PC-3 (cell line): ENCODE measurements at regions not wholly inside any gene's neighbourhood (a gene's known extent, or its start where the extent isn't known, plus 50 kb on each side); places are given as distances from the start of the nearest gene placed in this dataset.

ENCODE experiments used
- ATAC-seq: fragments of 200-7000 bp; cut with Tn5 transposase; 2 replicates; pipeline ENCODE4 v1.9.1; 2020; ENCODE audit warnings: mild to moderate bottlenecking, moderate library complexity
- BruUV-seq: library from RNA; stranded (reverse); fragments of 400-500 nt; replicated peaks from 2 replicates; lab custom pipeline; 2021; lab: Mats Ljungman, UMichigan
- CTCF ChIA-PET: fragments of 300-600 bp; sonication (Branson Sonifier 250); formaldehyde crosslinking; loops from one replicate; lab custom pipeline; 2022; ENCODE audit warnings: antibody characterized with exemption; lab: Charles Lee
- POLR2A ChIA-PET: fragments of 300-600 bp; sonication (Branson Sonifier 250); formaldehyde crosslinking; loops from one replicate; lab custom pipeline; 2022; ENCODE audit warnings: antibody characterized with exemption; ENCODE audit not compliant: unreplicated experiment; lab: Charles Lee
- DNase-seq: peaks from one replicate; pipeline ENCODE4 v3.0.0-alpha.2; 2015
- H2AFZ ChIP-seq: fragments of 300-600 bp; sonication (generic); 2 replicates; pipeline ENCODE4 v1.6.0; 2016; ENCODE audit warnings: antibody characterized with exemption, low read length
- H3F3A ChIP-seq: fragments of 300-600 bp; sonication (generic); one replicate; pipeline ENCODE4 v1.6.0; 2017; ENCODE audit warnings: antibody characterized with exemption, low read length, control low read depth, mild to moderate bottlenecking; ENCODE audit not compliant: unreplicated experiment
- H3K27ac ChIP-seq: fragments of 300-600 bp; sonication (generic); 2 replicates; pipeline ENCODE4 v1.5.1; 2016; ENCODE audit warnings: mild to moderate bottlenecking, low read length
- H3K27me3 ChIP-seq: fragments of 300-600 bp; sonication (generic); 2 replicates; pipeline ENCODE4 v1.6.1; 2016; ENCODE audit warnings: low read length, mixed read lengths
- H3K36me3 ChIP-seq: fragments of 300-600 bp; sonication (generic); 2 replicates; pipeline ENCODE4 v1.6.1; 2016; ENCODE audit warnings: low read depth, mixed run types, low read length, mixed read lengths
- H3K4me1 ChIP-seq: fragments of 300-600 bp; sonication (generic); 2 replicates; pipeline ENCODE4 v1.5.1; 2016; ENCODE audit warnings: low read length; ENCODE audit not compliant: insufficient read depth
- H3K4me2 ChIP-seq: fragments of 300-600 bp; sonication (generic); 2 replicates; pipeline ENCODE4 v1.6.0; 2016; ENCODE audit warnings: low read length
- H3K4me3 ChIP-seq: fragments of 300-600 bp; sonication (generic); 2 replicates; pipeline ENCODE4 v1.5.1; 2016; ENCODE audit warnings: mild to moderate bottlenecking, low read length, mixed read lengths
- H3K79me2 ChIP-seq: fragments of 300-600 bp; sonication (generic); 2 replicates; pipeline ENCODE4 v1.6.1; 2017; ENCODE audit warnings: low read length, mixed read lengths
- H3K9ac ChIP-seq: fragments of 300-600 bp; sonication (generic); 2 replicates; pipeline ENCODE4 v1.6.0; 2016; ENCODE audit warnings: mild to moderate bottlenecking, low read length
- H3K9me2 ChIP-seq: fragments of 300-600 bp; sonication (generic); replicated peaks from 2 replicates; pipeline ENCODE4 v1.6.1; 2016; ENCODE audit warnings: mixed run types, low read length, mixed read lengths
- H3K9me3 ChIP-seq: fragments of 300-600 bp; sonication (generic); 2 replicates; pipeline ENCODE4 v1.6.1; 2016; ENCODE audit warnings: low read length, mixed read lengths
- H4K20me1 ChIP-seq: fragments of 300-600 bp; sonication (generic); 2 replicates; pipeline ENCODE4 v1.6.1; 2016; ENCODE audit warnings: low read length, mixed read lengths
- EZH2 ChIP-seq: fragments of 300-600 bp; sonication (generic); IDR thresholded peaks from one replicate; pipeline ENCODE4 v1.6.1; 2017; ENCODE audit warnings: antibody characterized with exemption, mild to moderate bottlenecking, low read length; ENCODE audit not compliant: unreplicated experiment
- EZH2phosphoT487 ChIP-seq: fragments of 300-600 bp; sonication (generic); IDR thresholded peaks from 2 replicates; pipeline ENCODE4 v1.6.1; 2018; ENCODE audit warnings: mild to moderate bottlenecking, antibody characterized with exemption, low read length, borderline replicate concordance
- intact Hi-C: fragments of 100-400 bp; cut with micrococcal nuclease; formaldehyde crosslinking; loops from 2 replicates; pipeline ENCODE4 v1.9.0; 2023
- TF ChIP-seq, protein P1 (sequence below): fragments of 300-600 bp; sonication (generic); conservative IDR thresholded peaks from 2 replicates; pipeline ENCODE4 v1.5.1; 2017; ENCODE audit warnings: antibody characterized with exemption, low read depth, mild to moderate bottlenecking, low read length

DNA sequence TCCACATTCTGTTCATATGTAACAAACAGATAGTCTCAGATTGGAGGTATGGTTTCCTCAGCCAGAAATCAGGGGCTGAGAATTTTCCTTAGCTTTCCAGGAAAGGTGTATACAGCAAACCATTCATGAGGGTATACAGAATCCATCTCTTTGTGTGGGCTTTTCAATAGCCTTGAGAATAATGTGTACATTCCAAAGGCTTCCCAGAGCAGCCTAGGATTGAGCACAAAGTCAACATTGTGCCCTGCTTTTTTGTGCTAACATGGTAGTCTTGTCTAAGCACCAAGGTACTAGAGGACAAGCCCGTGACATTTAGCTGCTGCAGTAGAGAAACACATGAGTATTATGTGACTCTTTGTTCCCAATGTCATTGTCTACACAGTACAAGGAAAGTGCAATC, 322.1 kb upstream of the TANK start:
- Histone ChIP-seq H3K9me2 (no peaks in the 10 kb centered on the region), H3K4me1 (peaks cover 22% of the 10 kb centered on the region), H3K4me3 (no peak overlapping the region), H3K27me3 (no peaks in the 10 kb centered on the region), H3K9ac (no peak overlapping the region), H3F3A (no peaks in the 10 kb centered on the region), H2AFZ (no peak overlapping the region; the same call in 1 of the 2 replicates), H3K9me3 (no peaks in the 10 kb centered on the region), H3K79me2 (no peaks in the 10 kb centered on the region), H4K20me1 (no peaks in the 10 kb centered on the region), H3K36me3 (no peaks in the 10 kb centered on the region), H3K4me2 (no peak overlapping the region), H3K27ac (no peak overlapping the region)
- TF ChIP-seq EZH2phosphoT487 = no peak
- TF ChIP-seq EZH2 = no peak
- TF ChIP-seq, protein P1, sequence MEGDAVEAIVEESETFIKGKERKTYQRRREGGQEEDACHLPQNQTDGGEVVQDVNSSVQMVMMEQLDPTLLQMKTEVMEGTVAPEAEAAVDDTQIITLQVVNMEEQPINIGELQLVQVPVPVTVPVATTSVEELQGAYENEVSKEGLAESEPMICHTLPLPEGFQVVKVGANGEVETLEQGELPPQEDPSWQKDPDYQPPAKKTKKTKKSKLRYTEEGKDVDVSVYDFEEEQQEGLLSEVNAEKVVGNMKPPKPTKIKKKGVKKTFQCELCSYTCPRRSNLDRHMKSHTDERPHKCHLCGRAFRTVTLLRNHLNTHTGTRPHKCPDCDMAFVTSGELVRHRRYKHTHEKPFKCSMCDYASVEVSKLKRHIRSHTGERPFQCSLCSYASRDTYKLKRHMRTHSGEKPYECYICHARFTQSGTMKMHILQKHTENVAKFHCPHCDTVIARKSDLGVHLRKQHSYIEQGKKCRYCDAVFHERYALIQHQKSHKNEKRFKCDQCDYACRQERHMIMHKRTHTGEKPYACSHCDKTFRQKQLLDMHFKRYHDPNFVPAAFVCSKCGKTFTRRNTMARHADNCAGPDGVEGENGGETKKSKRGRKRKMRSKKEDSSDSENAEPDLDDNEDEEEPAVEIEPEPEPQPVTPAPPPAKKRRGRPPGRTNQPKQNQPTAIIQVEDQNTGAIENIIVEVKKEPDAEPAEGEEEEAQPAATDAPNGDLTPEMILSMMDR = no peak
- intact Hi-C loops = no loop called here
- CTCF ChIA-PET = no interaction called here
- ATAC-seq (no peak), DNase-seq (no peak)
- POLR2A ChIA-PET = no interaction called here
- no TSS peak for BruUV-seq

DNA sequence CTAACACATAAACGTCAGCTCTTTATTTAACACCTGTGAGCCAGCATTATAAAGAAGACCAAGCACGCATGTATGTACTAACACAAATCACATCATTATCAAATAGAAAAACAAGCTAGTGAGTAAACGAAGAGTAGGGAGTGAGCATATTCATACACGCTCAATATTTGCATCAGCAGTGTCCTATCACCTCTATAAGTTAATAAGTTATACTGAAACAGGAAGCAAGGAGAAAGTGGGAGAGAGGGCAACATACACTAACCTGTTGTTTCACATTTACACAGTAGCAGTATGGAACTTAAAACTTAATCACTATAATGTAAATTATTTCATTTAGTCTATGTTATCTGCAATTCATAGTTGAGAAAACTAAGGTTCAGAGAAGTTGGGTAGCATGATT, 321.5 kb upstream of the TANK start:
- Histone ChIP-seq H4K20me1 (no peaks in the 10 kb centered on the region), H3K4me1 (peaks cover 22% of the 10 kb centered on the region), H3K27ac (no peak overlapping the region), H3K4me3 (no peak overlapping the region), H3K9ac (no peak overlapping the region), H3K79me2 (no peaks in the 10 kb centered on the region), H3K27me3 (no peaks in the 10 kb centered on the region), H3K9me2 (no peaks in the 10 kb centered on the region), H3K4me2 (no peak overlapping the region), H3K9me3 (0 out of 2 replicates have a peak, but pooled peaks cover under 1% of the 10 kb centered on the region), H3F3A (no peaks in the 10 kb centered on the region), H2AFZ (no peak overlapping the region), H3K36me3 (no peaks in the 10 kb centered on the region)
- intact Hi-C loops = no loop called here
- ChIA-PET POLR2A (no interaction called here), CTCF (no interaction called here)
- no TSS peak for BruUV-seq
- DNase-seq (no peak), ATAC-seq (no peak)
- TF ChIP-seq EZH2phosphoT487 = no peak
- no peak for TF ChIP-seq EZH2
- TF ChIP-seq, protein P1 = no peak

DNA sequence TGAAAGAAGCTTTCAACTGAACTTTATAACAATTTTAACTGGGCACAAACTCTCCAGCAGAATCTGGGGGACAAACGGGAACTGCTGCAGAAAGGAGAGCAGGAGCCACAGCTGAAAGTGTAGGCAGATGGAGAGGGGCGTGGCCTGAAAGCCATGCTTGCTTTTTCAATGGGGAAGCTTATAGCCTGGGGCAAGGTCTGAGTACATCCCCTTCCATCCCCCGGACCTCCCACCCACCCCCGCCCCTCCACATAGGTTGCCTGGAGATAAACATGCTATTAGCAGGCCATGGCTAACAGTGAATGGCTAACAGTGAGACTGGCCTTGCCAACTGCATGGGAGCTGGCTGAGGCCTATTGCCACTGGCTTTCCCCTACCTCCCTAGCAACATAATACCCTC, 317.9 kb upstream of the TANK start:
- ChIA-PET CTCF (interaction anchor here (0.6 kb wide), 1 partner anchor 538 kb away, joined by 4 read pairs; no protein-coding TSS in a partner anchor), POLR2A (no interaction called here)
- H3K9me2 ChIP-seq = no peaks in the 10 kb centered on the region
- H3K4me2 ChIP-seq = no peak overlapping the region
- BruUV-seq = no TSS peak
- H3K9me3 ChIP-seq = 0 out of 2 replicates have a peak, but pooled peaks cover 4% of the 10 kb centered on the region
- H3K27ac ChIP-seq = no peak overlapping the region
- ATAC-seq (no peak), DNase-seq (no peak)
- no peak overlapping the region for H3K9ac ChIP-seq
- intact Hi-C loops = no loop called here
- H3F3A ChIP-seq = no peaks in the 10 kb centered on the region
- H4K20me1 ChIP-seq = no peaks in the 10 kb centered on the region
- no peaks in the 10 kb centered on the region for H3K79me2 ChIP-seq
- no peak overlapping the region for H3K4me3 ChIP-seq
- no peaks in the 10 kb centered on the region for H3K36me3 ChIP-seq
- TF ChIP-seq EZH2phosphoT487 = no peak
- TF ChIP-seq, protein P1 = no peak
- peaks cover 13% of the 10 kb centered on the region for H3K4me1 ChIP-seq
- H3K27me3 ChIP-seq = no peaks in the 10 kb centered on the region
- no peak overlapping the region for H2AFZ ChIP-seq
